Astrocyte of the cerebellum (primary cell): ENCODE measurements at regions not wholly inside any gene's neighbourhood (a gene's known extent, or its start where the extent isn't known, plus 50 kb on each side); places are given as distances from the start of the nearest gene placed in this dataset.

Experiments used
- DNase-seq: peaks from one replicate; pipeline ENCODE4 v3.0.0-alpha.2; 2011; ENCODE audit warnings: low read depth
- H3K4me3 ChIP-seq: 2 replicates; pipeline ENCODE4 v1.5.1; 2011; ENCODE audit warnings: mild to moderate bottlenecking, low read depth, low read length, moderate library complexity
- CTCF ChIP-seq: IDR thresholded peaks from 2 replicates; pipeline ENCODE4 v1.5.1; 2012; ENCODE audit warnings: low read length, low read depth, moderate library complexity, mild to moderate bottlenecking; ENCODE audit errors: missing control alignments
- in situ Hi-C: cut with HindIII; loops from 2 replicates; pipeline ENCODE4 v1.10.0; 2017; ENCODE audit warnings: low sequenced_read_pairs

GRCh38 chr2:128625963-128626759 lies 307.5 kb upstream of the HS6ST1 start:
- in situ Hi-C loops = no loop called here
- H3K4me3 ChIP-seq = no peak overlapping the region
- DNase-seq = no peak
- no peak for TF ChIP-seq CTCF

DNA sequence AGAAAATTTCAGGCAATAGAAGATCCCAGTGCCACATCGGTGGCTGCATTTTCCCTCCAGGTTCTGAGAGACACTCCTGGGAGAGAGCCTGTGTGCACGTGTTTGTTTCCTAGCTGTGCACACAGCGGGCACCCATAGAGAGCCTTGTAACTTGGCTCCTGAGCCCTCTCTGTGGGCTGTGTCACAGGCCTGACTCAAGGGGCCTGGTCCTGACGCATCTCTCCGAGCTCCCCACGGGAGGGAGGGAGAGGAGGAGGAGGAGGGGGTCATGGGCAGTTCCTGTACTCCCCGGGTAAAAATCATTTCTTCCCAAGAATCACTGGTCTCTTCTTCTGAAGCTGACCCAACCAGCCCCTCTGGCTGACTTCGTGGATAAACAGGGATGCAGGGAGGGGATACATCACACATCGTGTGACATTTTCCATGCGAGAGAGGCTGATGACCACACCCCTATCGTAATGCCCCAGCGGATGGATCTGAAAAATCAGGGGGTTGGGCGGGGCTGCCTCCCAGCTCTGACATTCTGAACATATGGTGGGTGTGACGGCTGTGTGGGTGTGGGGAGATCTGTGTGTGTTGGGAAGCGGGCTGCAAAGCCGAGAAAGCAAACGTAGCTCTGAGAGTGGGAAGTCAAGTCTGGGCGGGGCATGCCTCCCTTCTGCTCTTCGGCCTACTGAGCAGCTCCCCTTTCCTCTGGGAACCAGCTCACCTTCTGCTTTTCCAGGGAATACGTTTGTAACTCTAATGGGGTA lies 308.3 kb upstream of the HS6ST1 start:
- no peak for DNase-seq
- no peak overlapping the region for H3K4me3 ChIP-seq
- in situ Hi-C loops = no loop called here
- TF ChIP-seq CTCF = no peak

DNA sequence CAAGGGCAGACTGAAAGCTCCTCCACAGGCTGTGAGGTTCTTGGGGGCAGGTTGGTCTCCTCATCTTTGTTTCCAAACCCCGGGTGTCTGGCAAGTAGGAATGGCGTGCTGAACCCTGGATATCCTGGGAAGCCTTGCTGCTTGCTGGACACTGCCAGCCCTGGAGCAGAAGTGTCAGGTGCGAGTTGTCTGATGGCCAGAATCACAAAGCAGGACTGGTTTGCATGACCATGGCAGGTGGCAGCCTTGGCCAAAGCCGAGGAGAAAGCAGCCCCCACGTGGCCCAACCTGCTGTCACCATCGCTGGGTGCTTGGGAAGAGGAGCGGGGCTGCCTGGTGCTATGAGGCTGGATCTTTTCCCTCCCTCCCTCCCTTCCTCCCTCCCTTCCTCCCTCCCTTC lies 309.5 kb upstream of the HS6ST1 start:
- TF ChIP-seq CTCF = no peak
- in situ Hi-C loops = no loop called here
- H3K4me3 ChIP-seq = no peak overlapping the region

GRCh38 chr2:128628996-128629395 lies 310.3 kb upstream of the HS6ST1 start:
- DNase-seq = no peak
- no peak for TF ChIP-seq CTCF
- H3K4me3 ChIP-seq = no peak overlapping the region
- in situ Hi-C loops = no loop called here

More for the DNA sequence above, 309.5 kb upstream of the HS6ST1 start:
- no peak for DNase-seq

DNA sequence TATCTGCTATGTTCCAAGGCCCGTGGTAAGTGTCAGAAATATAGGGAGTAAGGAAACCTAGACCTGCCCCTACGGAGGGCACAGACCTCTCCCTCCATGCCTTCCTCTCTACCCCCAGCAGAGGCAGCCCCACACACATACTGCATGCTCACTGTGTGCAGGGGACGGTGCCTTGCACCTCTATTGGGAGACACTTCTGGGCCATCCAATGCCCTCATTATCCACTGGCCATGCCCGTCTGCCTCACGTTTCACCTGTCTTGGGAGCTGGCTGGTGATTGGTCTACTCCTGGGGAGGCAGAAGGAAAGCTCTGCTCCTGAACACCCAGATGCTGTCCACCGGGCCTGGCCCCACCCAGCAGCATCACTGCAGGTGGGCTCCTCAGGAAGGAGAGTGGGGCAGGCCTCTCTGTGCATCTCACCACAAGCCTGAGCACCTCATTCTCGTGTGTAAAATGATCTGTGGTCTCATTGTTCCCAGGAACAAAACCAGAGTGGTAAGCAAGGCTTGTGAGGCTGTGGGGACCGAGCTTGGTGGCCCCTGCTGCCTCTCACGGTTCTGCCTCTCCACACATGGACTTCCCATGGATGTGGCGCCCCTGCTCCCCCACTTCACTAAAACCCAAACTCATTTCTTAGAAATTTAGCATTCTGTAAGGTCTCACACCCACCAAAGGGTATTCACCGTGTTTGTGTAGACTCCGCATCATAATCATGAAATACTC lies 312.5 kb upstream of the HS6ST1 start:
- DNase-seq = no peak
- H3K4me3 ChIP-seq = no peak overlapping the region
- TF ChIP-seq CTCF = no peak
- in situ Hi-C loops = no loop called here

DNA sequence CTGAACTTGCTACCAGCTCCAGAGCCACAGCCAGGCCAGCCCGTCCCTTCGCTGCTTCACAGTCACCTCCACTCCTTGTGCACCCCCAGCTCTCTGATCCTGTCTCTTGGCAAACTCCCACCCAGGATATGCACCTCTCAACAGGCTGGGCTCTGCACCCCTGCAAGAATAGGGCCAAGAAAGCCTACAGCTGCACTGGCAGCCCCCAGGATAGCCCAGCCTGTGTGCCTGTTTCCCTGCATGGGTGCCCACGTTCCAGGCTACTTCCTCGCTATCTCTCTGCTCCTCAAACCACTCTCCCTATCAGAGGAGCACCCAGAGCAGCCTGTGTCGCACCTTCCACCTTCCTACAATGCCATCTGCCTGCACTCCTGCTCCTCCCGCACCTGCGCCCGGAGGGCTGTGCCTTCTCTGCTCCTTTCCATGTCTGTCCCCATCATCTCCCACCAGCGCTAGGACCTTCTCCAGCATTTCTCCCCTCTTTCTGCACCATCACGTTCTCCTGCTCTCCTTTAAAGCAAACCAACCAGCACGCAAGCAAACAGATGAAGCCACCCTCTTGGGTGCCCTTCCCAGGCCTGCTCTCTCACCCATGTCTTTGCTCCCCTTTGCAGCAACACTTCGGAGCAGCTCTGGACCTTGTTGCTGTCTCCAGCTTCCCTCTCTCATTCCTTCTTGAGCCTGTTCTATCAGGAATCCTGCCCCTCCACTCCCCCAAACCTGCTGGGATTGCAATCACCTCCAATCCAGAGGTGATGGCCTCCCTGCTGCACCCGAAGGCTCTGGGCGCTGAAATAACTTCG lies 313.2 kb upstream of the HS6ST1 start:
- no peak for DNase-seq
- TF ChIP-seq CTCF = no peak
- no peak overlapping the region for H3K4me3 ChIP-seq
- in situ Hi-C loops = no loop called here
